ENCODE measurements at regions not wholly inside any gene's neighbourhood (a gene's known extent, or its start where the extent isn't known, plus 50 kb on each side); places are given as distances from the start of the nearest gene placed in this dataset.

DNA sequence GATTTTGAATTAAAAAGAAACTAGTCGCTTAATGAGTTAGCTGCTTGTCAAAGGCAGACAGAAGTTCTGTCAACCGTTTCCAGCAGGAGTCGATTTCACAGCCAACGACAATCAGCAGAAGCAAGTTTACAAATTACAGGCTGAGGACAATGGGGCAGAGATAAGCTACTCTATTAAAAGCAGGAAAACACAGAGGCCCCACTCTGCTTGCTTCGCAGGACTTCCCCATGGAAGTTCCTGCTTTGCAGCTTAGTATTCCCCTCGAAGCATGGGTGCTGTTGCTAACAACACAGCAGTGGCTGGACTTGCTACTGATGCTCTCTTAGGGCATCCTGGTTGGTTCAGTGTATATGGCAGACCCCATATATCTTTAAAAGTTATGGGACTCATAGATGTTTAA, 50.8 kb upstream of the KLF6 start (continued):
- peak; percentile 88 for TF ChIP-seq OSR2 (tag by site-specific recombination; IDR thresholded peaks at IDR 0.05)
- TF ChIP-seq ZNF433 (tag by site-specific recombination; IDR thresholded peaks at IDR 0.05; ENCODE audit: low read depth): no peak
- TF ChIP-seq PATZ1 (tag by site-specific recombination; IDR thresholded peaks at IDR 0.05): no peak
- peak; percentile 69 for TF ChIP-seq PRDM6 (tag by site-specific recombination; IDR thresholded peaks at IDR 0.05)

- Histone ChIP-seq H3K4me3 (ENCODE audit: low read depth, low read length) (no peak overlapping the region), H3K4me1 (ENCODE audit: control insufficient read depth, insufficient read depth, low read length) (peaks cover 3% of the 10 kb centered on the region; the same call in 1 of the 2 replicates), H3K36me3 (ENCODE audit: control insufficient read depth in 2 of 2, insufficient read depth in 1 of 2, low read length in 2 of 2) (no peaks in the 10 kb centered on the region), H3K27ac (ENCODE audit: extremely low read depth, low read depth, low read length) (no peak overlapping the region), H3K9me3 (ENCODE audit: control insufficient read depth, insufficient read depth, low read depth, low read length) (no peaks in the 10 kb centered on the region)
- TF ChIP-seq ELK4 (IDR thresholded peaks at IDR 0.05; ENCODE audit: borderline replicate concordance, low read depth, low read length): no peak
- no peak for TF ChIP-seq ZNF677 (tag by site-specific recombination; IDR thresholded peaks at IDR 0.05)
- no peak for TF ChIP-seq ZNF266 (tag by site-specific recombination; IDR thresholded peaks at IDR 0.05; ENCODE audit: low read depth)
- no peak for TF ChIP-seq ZNF354C (tag by site-specific recombination; IDR thresholded peaks at IDR 0.05; ENCODE audit: borderline replicate concordance, low read depth)
- TF ChIP-seq ZNF174 (tag by site-specific recombination; IDR thresholded peaks at IDR 0.05): no peak
- no peak for TF ChIP-seq ZSCAN30 (tag by site-specific recombination; IDR thresholded peaks at IDR 0.05)
- no peak for TF ChIP-seq ZNF548 (tag by site-specific recombination; IDR thresholded peaks at IDR 0.05)
- TF ChIP-seq ZNF366 (tag by site-specific recombination; conservative IDR thresholded peaks at IDR 0.05): no peak
- no peak for TF ChIP-seq ZNF629 (tag by site-specific recombination; IDR thresholded peaks at IDR 0.05)
- no peak for TF ChIP-seq ZNF510 (tag by site-specific recombination; IDR thresholded peaks at IDR 0.05; ENCODE audit: insufficient replicate concordance)
- no peak for TF ChIP-seq ZNF114 (tag by site-specific recombination; IDR thresholded peaks at IDR 0.05)
- TF ChIP-seq ZBTB44 (tag by site-specific recombination; IDR thresholded peaks at IDR 0.05): no peak
- TF ChIP-seq ZNF610 (tag by site-specific recombination; IDR thresholded peaks at IDR 0.05; ENCODE audit: borderline replicate concordance): no peak
- POLR2A ChIA-PET: interaction anchor here (2.0 kb wide), 1 partner anchor 49 kb away, joined by 10 read pairs; the partner anchor contains the start of gene KLF6
- CTCF ChIA-PET: no interaction called here
Measured at GRCh38 chr10:3834947-3835346, 49.9 kb upstream of the KLF6 start.
